AG09319 (cell line): ENCODE measurements at regions not wholly inside any gene's neighbourhood (a gene's known extent, or its start where the extent isn't known, plus 50 kb on each side); places are given as distances from the start of the nearest gene placed in this dataset.

ENCODE experiments used
- DNase-seq: peaks from one replicate; pipeline ENCODE4 v3.0.0-alpha.2; 2010; ENCODE audit warnings: low read depth; ENCODE audit errors: extremely low read depth
- CTCF ChIP-seq: IDR thresholded peaks from 2 replicates; pipeline ENCODE4 v1.5.1; 2011; ENCODE audit warnings: low read depth, mild to moderate bottlenecking, inconsistent platforms, low read length, moderate library complexity

GRCh38 chr5:89733772-89734171 lies 675.8 kb downstream of the CETN3 start:
- no peak for TF ChIP-seq CTCF
- DNase-seq = no peak

GRCh38 chr5:89729623-89730301 lies 679.8 kb downstream of the CETN3 start:
- no peak for DNase-seq
- no peak; the same call in 1 of the 2 replicates for TF ChIP-seq CTCF

- DNase-seq = peak; percentile 22
- TF ChIP-seq CTCF = no peak
Measured at GRCh38 chr5:89728750-89729149, 680.8 kb downstream of the CETN3 start.

GRCh38 chr5:89728134-89728533 lies 681.4 kb downstream of the CETN3 start:
- no peak for DNase-seq
- no peak for TF ChIP-seq CTCF

- no peak for TF ChIP-seq CTCF
- no peak for DNase-seq
Measured at GRCh38 chr5:89724379-89725095, 685.0 kb downstream of the CETN3 start.

- no peak for TF ChIP-seq CTCF
- DNase-seq = no peak
Measured at GRCh38 chr5:89723907-89724306, 685.6 kb downstream of the CETN3 start.

- DNase-seq = no peak
- no peak for TF ChIP-seq CTCF
Measured at GRCh38 chr5:89722538-89722937, 687.0 kb downstream of the CETN3 start.
